Bronchial epithelial cell (primary cell): ENCODE measurements at regions not wholly inside any gene's neighbourhood (a gene's known extent, or its start where the extent isn't known, plus 50 kb on each side); places are given as distances from the start of the nearest gene placed in this dataset.

ENCODE experiments used
- DNase-seq: peaks from one replicate; pipeline ENCODE4 v3.0.0-alpha.2; 2010; ENCODE audit warnings: low read depth
- FAIRE-seq: peaks from 2 replicates; lab custom pipeline; 2011; peaks lifted over from hg19 to GRCh38; lab: Jason Lieb, UNC
- H3K27me3 ChIP-seq: 2 replicates; pipeline ENCODE4 v1.5.1; 2011; ENCODE audit warnings: low read length; ENCODE audit not compliant: control insufficient read depth, insufficient read depth
- H3K36me3 ChIP-seq: 2 replicates; pipeline ENCODE4 v1.5.1; 2011; ENCODE audit warnings: low read length; ENCODE audit not compliant: control insufficient read depth, insufficient read depth
- H3K4me3 ChIP-seq: 2 replicates; pipeline ENCODE4 v1.5.1; 2011; ENCODE audit warnings: mild to moderate bottlenecking, low read depth, low read length, control low read depth
- TF ChIP-seq, protein P1 (sequence below): IDR thresholded peaks from 2 replicates; pipeline ENCODE4 v1.5.1; 2011; ENCODE audit warnings: mild to moderate bottlenecking, moderate library complexity, low read length, control low read depth, inconsistent platforms; ENCODE audit not compliant: insufficient read depth, severe bottlenecking

DNA sequence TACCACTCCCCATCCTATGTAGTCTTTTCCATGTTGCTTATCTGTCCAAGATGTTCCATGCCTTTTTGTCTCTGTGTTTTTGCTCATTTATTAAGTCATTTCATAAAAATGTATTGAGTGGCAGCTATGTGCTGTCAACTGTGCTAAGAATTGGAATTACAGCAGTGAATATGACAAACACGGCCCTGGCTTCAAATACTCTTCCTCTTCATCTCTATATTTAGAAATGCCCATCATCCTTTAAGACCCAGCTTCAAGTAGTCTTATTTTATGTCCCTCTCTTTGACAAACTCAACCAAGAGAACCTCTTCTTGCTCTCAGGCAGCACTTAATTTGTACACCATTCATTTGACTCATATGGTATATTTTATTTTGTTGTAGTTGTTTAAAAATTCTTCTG, 55.4 kb upstream of the AMOT start:
- TF ChIP-seq, protein P1, sequence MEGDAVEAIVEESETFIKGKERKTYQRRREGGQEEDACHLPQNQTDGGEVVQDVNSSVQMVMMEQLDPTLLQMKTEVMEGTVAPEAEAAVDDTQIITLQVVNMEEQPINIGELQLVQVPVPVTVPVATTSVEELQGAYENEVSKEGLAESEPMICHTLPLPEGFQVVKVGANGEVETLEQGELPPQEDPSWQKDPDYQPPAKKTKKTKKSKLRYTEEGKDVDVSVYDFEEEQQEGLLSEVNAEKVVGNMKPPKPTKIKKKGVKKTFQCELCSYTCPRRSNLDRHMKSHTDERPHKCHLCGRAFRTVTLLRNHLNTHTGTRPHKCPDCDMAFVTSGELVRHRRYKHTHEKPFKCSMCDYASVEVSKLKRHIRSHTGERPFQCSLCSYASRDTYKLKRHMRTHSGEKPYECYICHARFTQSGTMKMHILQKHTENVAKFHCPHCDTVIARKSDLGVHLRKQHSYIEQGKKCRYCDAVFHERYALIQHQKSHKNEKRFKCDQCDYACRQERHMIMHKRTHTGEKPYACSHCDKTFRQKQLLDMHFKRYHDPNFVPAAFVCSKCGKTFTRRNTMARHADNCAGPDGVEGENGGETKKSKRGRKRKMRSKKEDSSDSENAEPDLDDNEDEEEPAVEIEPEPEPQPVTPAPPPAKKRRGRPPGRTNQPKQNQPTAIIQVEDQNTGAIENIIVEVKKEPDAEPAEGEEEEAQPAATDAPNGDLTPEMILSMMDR: no peak
- FAIRE-seq: no peak
- DNase-seq: no peak
- H3K36me3 ChIP-seq: no peaks in the 10 kb centered on the region
- H3K27me3 ChIP-seq: no peaks in the 10 kb centered on the region
- no peak overlapping the region for H3K4me3 ChIP-seq
